ENCODE measurements at regions not wholly inside any gene's neighbourhood (a gene's known extent, or its start where the extent isn't known, plus 50 kb on each side); places are given as distances from the start of the nearest gene placed in this dataset.

DNA sequence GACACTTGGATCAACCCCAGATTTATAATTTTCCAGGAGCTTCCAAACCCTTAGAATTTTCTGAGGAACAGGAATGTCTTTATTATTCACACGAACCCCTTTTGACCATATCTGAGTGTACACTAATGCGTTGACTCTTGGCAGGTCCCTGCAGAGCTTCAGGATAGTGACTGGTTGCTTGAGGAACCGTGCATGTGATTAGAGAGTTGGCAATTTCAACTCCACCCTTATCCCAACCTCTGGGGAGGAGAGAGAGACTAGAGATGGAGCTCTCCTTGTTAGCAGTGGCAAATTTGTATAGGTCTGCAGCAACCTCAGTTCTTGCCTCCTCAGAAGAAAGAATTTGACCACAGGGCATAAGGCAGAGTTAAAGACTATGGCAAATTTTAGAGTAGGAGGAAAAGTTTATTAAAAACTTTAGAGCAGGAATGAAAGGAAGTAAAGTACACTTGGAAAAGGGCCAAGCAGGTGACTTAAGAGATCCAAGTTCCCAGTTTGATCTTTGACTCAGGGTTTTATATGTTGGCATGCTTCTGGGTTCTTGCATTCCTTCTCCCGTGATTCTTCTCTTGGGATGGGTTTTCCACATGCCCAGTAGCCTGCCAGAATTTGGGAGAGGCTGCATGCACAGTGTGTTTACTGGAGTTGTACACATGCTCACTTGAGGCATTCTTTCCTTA is 93.8 kb upstream of the ETV3 start:
- no peak for TF ChIP-seq EZH2 (IDR thresholded peaks at IDR 0.05; ENCODE audit: low read length, missing control alignments)
- TF ChIP-seq, protein P1, sequence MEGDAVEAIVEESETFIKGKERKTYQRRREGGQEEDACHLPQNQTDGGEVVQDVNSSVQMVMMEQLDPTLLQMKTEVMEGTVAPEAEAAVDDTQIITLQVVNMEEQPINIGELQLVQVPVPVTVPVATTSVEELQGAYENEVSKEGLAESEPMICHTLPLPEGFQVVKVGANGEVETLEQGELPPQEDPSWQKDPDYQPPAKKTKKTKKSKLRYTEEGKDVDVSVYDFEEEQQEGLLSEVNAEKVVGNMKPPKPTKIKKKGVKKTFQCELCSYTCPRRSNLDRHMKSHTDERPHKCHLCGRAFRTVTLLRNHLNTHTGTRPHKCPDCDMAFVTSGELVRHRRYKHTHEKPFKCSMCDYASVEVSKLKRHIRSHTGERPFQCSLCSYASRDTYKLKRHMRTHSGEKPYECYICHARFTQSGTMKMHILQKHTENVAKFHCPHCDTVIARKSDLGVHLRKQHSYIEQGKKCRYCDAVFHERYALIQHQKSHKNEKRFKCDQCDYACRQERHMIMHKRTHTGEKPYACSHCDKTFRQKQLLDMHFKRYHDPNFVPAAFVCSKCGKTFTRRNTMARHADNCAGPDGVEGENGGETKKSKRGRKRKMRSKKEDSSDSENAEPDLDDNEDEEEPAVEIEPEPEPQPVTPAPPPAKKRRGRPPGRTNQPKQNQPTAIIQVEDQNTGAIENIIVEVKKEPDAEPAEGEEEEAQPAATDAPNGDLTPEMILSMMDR (conservative IDR thresholded peaks at IDR 0.05 in 1 of 2, IDR thresholded peaks at IDR 0.05 in 1 of 2; ENCODE audit: low read depth in 1 of 2, low read length in 2 of 2) = no peak
- Histone ChIP-seq H2AFZ (ENCODE audit: low read length) (no peak overlapping the region), H3K4me1 (ENCODE audit: control insufficient read depth, extremely low read depth, insufficient read depth, low read length) (no peaks in the 10 kb centered on the region), H3K9ac (ENCODE audit: insufficient read depth, low read length) (no peak overlapping the region), H3K4me3 (replicated peaks in 1 of 4; ENCODE audit: control extremely low read depth in 1 of 4, insufficient read depth in 1 of 4, low read depth in 3 of 4, low read length in 4 of 4) (no peak overlapping the region), H3K36me3 (ENCODE audit: control insufficient read depth, insufficient read depth, low read length) (no peaks in the 10 kb centered on the region), H3K27ac (ENCODE audit: insufficient read depth, low read length) (no peak overlapping the region), H3K27me3 (ENCODE audit: control insufficient read depth, insufficient read depth, low read length) (no peaks in the 10 kb centered on the region), H3K9me3 (ENCODE audit: control insufficient read depth, insufficient read depth, low read depth, low read length) (no peaks in the 10 kb centered on the region), H4K20me1 (ENCODE audit: control insufficient read depth, extremely low read depth, insufficient read depth, low read length) (no peaks in the 10 kb centered on the region), H3K4me2 (ENCODE audit: extremely low read depth, insufficient read depth, low read length) (no peak overlapping the region), H3K79me2 (ENCODE audit: control insufficient read depth, insufficient read depth, low read length) (no peaks in the 10 kb centered on the region)
- no peak for DNase-seq (ENCODE audit: low read depth in 2 of 2)

DNA sequence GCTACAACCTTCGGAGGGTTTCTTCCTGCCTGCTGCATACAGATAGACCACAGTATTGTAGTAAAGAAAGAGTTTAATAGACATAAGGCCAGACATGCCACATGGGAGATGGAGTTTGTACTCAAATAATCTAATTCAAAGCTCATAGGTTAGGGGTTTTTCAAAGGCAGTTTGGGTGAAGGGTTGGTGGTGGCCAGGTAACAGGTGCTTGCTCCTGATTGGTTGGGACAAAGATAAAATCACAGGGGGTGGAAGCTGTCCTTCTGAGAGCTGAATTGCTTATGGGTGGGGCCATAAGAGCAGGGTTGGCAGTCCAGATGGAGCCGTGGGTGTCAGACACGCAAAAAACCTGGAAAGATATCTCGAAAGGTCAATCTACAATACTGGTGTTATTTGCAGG is 92.3 kb upstream of the ETV3 start:
- Histone ChIP-seq H3K36me3 (ENCODE audit: control insufficient read depth, insufficient read depth, low read length) (no peaks in the 10 kb centered on the region), H3K4me3 (replicated peaks in 1 of 4; ENCODE audit: control extremely low read depth in 1 of 4, insufficient read depth in 1 of 4, low read depth in 3 of 4, low read length in 4 of 4) (no peak overlapping the region), H3K9me3 (ENCODE audit: control insufficient read depth, insufficient read depth, low read depth, low read length) (no peaks in the 10 kb centered on the region), H3K27ac (ENCODE audit: insufficient read depth, low read length) (no peak overlapping the region), H3K27me3 (ENCODE audit: control insufficient read depth, insufficient read depth, low read length) (no peaks in the 10 kb centered on the region), H3K9ac (ENCODE audit: insufficient read depth, low read length) (no peak overlapping the region), H2AFZ (ENCODE audit: low read length) (no peak overlapping the region), H3K4me1 (ENCODE audit: control insufficient read depth, extremely low read depth, insufficient read depth, low read length) (no peaks in the 10 kb centered on the region), H3K79me2 (ENCODE audit: control insufficient read depth, insufficient read depth, low read length) (no peaks in the 10 kb centered on the region), H4K20me1 (ENCODE audit: control insufficient read depth, extremely low read depth, insufficient read depth, low read length) (no peaks in the 10 kb centered on the region), H3K4me2 (ENCODE audit: extremely low read depth, insufficient read depth, low read length) (no peak overlapping the region)
- TF ChIP-seq, protein P1 (conservative IDR thresholded peaks at IDR 0.05 in 1 of 2, IDR thresholded peaks at IDR 0.05 in 1 of 2; ENCODE audit: low read depth in 1 of 2, low read length in 2 of 2) = no peak
- DNase-seq (ENCODE audit: low read depth in 2 of 2) = no peak

DNA sequence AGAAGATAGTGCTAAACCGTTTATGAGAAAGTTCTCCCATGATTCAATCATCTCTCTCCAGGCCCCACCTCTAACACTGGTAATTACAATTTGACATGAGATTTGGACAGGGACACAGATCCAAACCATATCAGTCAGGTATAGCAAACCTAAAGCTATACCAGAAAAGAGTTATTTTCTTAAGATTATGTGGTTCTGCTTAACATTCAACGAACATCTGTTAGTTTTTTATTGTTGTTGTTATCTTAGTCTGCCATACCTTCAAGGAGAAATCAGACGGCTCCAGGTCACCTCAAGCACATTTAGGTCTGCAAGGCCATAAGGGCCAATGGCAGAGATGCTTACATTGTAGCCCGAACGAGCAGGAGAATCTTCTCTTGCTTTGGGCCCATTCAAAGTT is 89.5 kb upstream of the ETV3 start:
- Histone ChIP-seq H3K27me3 (ENCODE audit: control insufficient read depth, insufficient read depth, low read length) (no peaks in the 10 kb centered on the region), H2AFZ (ENCODE audit: low read length) (no peak overlapping the region), H3K79me2 (ENCODE audit: control insufficient read depth, insufficient read depth, low read length) (no peaks in the 10 kb centered on the region), H3K36me3 (ENCODE audit: control insufficient read depth, insufficient read depth, low read length) (no peaks in the 10 kb centered on the region), H4K20me1 (ENCODE audit: control insufficient read depth, extremely low read depth, insufficient read depth, low read length) (no peaks in the 10 kb centered on the region), H3K27ac (ENCODE audit: insufficient read depth, low read length) (no peak overlapping the region), H3K4me2 (ENCODE audit: extremely low read depth, insufficient read depth, low read length) (no peak overlapping the region), H3K4me1 (ENCODE audit: control insufficient read depth, extremely low read depth, insufficient read depth, low read length) (no peaks in the 10 kb centered on the region), H3K4me3 (replicated peaks in 1 of 4; ENCODE audit: control extremely low read depth in 1 of 4, insufficient read depth in 1 of 4, low read depth in 3 of 4, low read length in 4 of 4) (no peak overlapping the region), H3K9me3 (ENCODE audit: control insufficient read depth, insufficient read depth, low read depth, low read length) (no peaks in the 10 kb centered on the region), H3K9ac (ENCODE audit: insufficient read depth, low read length) (no peak overlapping the region)
- DNase-seq (ENCODE audit: low read depth in 2 of 2) = no peak
- no peak for TF ChIP-seq EZH2 (IDR thresholded peaks at IDR 0.05; ENCODE audit: low read length, missing control alignments)
- TF ChIP-seq, protein P1 (conservative IDR thresholded peaks at IDR 0.05 in 1 of 2, IDR thresholded peaks at IDR 0.05 in 1 of 2; ENCODE audit: low read depth in 1 of 2, low read length in 2 of 2) = no peak

Data from fibroblast of lung (primary cell).